RWPE2 (cell line): ENCODE measurements at regions not wholly inside any gene's neighbourhood (a gene's known extent, or its start where the extent isn't known, plus 50 kb on each side); places are given as distances from the start of the nearest gene placed in this dataset.
"Not testable (repeated sequence)": the region's sequence is repeated elsewhere in the genome, so short reads cannot be mapped to it uniquely, and the experiment has no call there.

Experiments used
- ATAC-seq: fragments of 200-7000 bp; cut with Tn5 transposase; 3 replicates; pipeline ENCODE4 v1.9.1; 2021; ENCODE audit warnings: low read depth
- DNase-seq: peaks from one replicate; pipeline ENCODE4 v3.0.0-alpha.2; 2020; ENCODE audit warnings: low spot score
- H3K27ac ChIP-seq: fragments of 450-650 bp; 2 replicates; pipeline ENCODE4 v1.5.1; 2017; ENCODE audit warnings: mild to moderate bottlenecking; ENCODE audit not compliant: poor library complexity, severe bottlenecking
- H3K27me3 ChIP-seq: fragments of 250-450 bp; sonication (Bioruptor Pico); 2 replicates; pipeline ENCODE4 v1.5.1; 2021; ENCODE audit warnings: mild to moderate bottlenecking, moderate library complexity; ENCODE audit not compliant: insufficient read depth, poor library complexity, severe bottlenecking
- H3K36me3 ChIP-seq: fragments of 250-450 bp; sonication (Bioruptor Pico); 2 replicates; pipeline ENCODE4 v1.5.1; 2020; ENCODE audit warnings: low read depth, mild to moderate bottlenecking, moderate library complexity
- H3K4me1 ChIP-seq: fragments of 250-450 bp; sonication (Bioruptor Pico); 2 replicates; pipeline ENCODE4 v1.5.1; 2021; ENCODE audit warnings: mild to moderate bottlenecking, moderate library complexity; ENCODE audit not compliant: insufficient read depth, poor library complexity, severe bottlenecking
- H3K4me3 ChIP-seq: fragments of 250-450 bp; sonication (Bioruptor Pico); 2 replicates; pipeline ENCODE4 v1.5.1; 2021; ENCODE audit warnings: mild to moderate bottlenecking, moderate library complexity; ENCODE audit not compliant: severe bottlenecking
- H3K9me3 ChIP-seq: fragments of 250-450 bp; sonication (Bioruptor Pico); 2 replicates; pipeline ENCODE4 v1.5.1; 2021; ENCODE audit warnings: mild to moderate bottlenecking, moderate library complexity; ENCODE audit not compliant: severe bottlenecking
- TF ChIP-seq, protein P1 (sequence below): fragments of 450-650 bp; IDR thresholded peaks from one replicate; pipeline ENCODE4 v1.5.1; 2017; ENCODE audit warnings: mild to moderate bottlenecking, moderate library complexity; ENCODE audit not compliant: poor library complexity, severe bottlenecking

DNA sequence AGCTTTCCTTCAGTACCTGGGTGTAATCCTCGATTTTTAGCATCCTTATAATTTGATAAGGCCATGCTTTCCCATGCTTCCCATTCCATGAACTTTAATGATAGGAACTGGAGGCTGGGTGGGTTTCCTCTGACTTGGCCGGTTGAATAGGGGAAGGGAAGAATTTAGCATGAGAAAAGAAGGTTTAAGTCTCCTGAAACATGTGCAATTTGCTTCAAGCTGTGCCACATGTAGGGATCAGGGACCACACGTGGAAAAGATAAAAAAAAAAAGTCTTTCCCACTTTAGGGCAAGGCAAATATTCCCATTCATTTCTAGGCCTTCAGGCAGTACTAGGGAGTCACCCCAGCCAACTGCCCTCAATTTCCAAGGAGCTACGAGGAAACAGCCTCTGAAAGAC is 900.3 kb downstream of the DSC3 start:
- no peak for ATAC-seq
- H3K4me1 ChIP-seq, result no peaks in the 10 kb centered on the region
- DNase-seq, result no peak
- H3K9me3 ChIP-seq, result peaks cover 6% of the 10 kb centered on the region
- H3K4me3 ChIP-seq, result no peak overlapping the region
- TF ChIP-seq, protein P1, sequence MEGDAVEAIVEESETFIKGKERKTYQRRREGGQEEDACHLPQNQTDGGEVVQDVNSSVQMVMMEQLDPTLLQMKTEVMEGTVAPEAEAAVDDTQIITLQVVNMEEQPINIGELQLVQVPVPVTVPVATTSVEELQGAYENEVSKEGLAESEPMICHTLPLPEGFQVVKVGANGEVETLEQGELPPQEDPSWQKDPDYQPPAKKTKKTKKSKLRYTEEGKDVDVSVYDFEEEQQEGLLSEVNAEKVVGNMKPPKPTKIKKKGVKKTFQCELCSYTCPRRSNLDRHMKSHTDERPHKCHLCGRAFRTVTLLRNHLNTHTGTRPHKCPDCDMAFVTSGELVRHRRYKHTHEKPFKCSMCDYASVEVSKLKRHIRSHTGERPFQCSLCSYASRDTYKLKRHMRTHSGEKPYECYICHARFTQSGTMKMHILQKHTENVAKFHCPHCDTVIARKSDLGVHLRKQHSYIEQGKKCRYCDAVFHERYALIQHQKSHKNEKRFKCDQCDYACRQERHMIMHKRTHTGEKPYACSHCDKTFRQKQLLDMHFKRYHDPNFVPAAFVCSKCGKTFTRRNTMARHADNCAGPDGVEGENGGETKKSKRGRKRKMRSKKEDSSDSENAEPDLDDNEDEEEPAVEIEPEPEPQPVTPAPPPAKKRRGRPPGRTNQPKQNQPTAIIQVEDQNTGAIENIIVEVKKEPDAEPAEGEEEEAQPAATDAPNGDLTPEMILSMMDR, result no peak
- H3K36me3 ChIP-seq, result no peaks in the 10 kb centered on the region
- H3K27ac ChIP-seq, result no peak overlapping the region
- no peaks in the 10 kb centered on the region for H3K27me3 ChIP-seq

DNA sequence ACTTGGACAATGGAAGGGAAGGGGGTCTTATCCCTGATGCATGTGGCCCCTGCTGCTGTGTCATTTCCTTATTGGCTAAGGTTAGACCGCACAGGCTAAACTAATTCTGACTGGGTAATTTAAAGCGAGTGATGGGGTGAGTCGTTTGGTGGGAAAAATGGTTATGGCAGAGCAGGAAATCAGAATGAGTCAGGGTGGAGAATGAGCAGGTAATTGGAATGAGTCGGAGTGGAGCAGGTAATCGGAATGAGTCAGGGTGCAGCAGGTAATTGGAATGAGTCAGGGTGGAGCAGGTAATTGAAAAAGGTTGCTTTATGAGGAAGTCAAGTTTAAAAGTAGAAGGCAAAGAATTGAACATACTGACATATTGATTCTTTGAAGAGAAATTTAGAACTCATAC is 901.0 kb downstream of the DSC3 start:
- not testable (repeated sequence) for ATAC-seq, H3K4me3 ChIP-seq, H3K9me3 ChIP-seq, DNase-seq, H3K27me3 ChIP-seq, H3K4me1 ChIP-seq, H3K36me3 ChIP-seq
- H3K27ac ChIP-seq, result peak overlapping the region; percentile 42

DNA sequence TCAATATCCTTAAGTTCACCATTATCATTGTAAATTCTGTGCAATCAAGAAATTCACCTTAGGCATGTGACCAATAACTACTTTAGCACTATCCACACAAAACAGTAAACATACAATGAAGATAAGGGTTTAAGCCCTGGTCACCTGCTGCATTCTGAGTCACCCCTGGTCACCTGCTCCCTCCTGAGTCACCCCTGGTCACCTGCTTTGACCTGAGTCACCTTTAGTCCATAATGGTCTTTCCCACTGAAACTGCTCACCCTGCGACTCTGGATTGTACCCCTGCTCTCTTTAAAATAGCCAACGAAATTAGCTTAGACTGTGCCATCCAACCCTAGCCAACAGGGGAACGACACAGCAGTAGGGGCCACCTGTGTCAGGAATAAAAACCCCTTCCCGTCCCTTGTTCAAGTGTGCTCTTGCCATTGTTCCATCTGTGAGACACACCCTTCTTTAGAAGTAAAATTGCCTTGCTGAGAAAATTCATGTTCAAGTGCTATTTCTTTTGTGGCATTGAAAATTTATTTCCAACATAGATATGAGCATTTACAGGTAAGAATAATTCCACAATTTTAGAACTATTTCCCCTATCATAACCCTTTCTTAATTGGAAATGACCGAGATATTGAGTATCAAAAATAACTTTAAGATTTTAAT is 902.8 kb downstream of the DSC3 start:
- Histone ChIP-seq H3K27ac (no peak overlapping the region), H3K36me3 (no peaks in the 10 kb centered on the region), H3K9me3 (peaks cover 6% of the 10 kb centered on the region), H3K27me3 (no peaks in the 10 kb centered on the region), H3K4me1 (no peaks in the 10 kb centered on the region), H3K4me3 (no peak overlapping the region)
- ATAC-seq, result no peak
- DNase-seq, result no peak
- TF ChIP-seq, protein P1, result no peak

GRCh38 chr18:30135938-30136337 is 906.6 kb downstream of the DSC3 start:
- DNase-seq (no peak), ATAC-seq (no peak)
- Histone ChIP-seq H3K36me3 (no peaks in the 10 kb centered on the region), H3K27ac (peak overlapping the region; percentile 2), H3K27me3 (no peaks in the 10 kb centered on the region), H3K9me3 (peaks cover 6% of the 10 kb centered on the region), H3K4me3 (no peak overlapping the region), H3K4me1 (peaks cover 10% of the 10 kb centered on the region)
- TF ChIP-seq, protein P1, result no peak

GRCh38 chr18:30134020-30134419 is 908.5 kb downstream of the DSC3 start:
- ATAC-seq, result no peak
- Histone ChIP-seq H3K4me3 (no peak overlapping the region), H3K27ac (no peak overlapping the region)

More at GRCh38 chr18:30134020-30134419, 908.5 kb downstream of the DSC3 start:
- no peak for DNase-seq
- Histone ChIP-seq H3K27me3 (no peaks in the 10 kb centered on the region), H3K9me3 (no peaks in the 10 kb centered on the region), H3K4me1 (peaks cover 10% of the 10 kb centered on the region), H3K36me3 (no peaks in the 10 kb centered on the region)
- TF ChIP-seq, protein P1, result no peak
